ENCODE measurements at regions not wholly inside any gene's neighbourhood (a gene's known extent, or its start where the extent isn't known, plus 50 kb on each side); places are given as distances from the start of the nearest gene placed in this dataset.

GRCh38 chr4:62865261-62865660 is 1544.0 kb downstream of the TECRL start:
- DNase-seq, result no peak

GRCh38 chr4:62849696-62850095 is 1559.6 kb downstream of the TECRL start:
- no peak for DNase-seq

- no peak for DNase-seq
These were observed 1573.6 kb downstream of the TECRL start for GRCh38 chr4:62835631-62836030.

- no peak for DNase-seq
These were observed 1586.9 kb downstream of the TECRL start for GRCh38 chr4:62822306-62822705.

GRCh38 chr4:62816566-62816965 is 1592.7 kb downstream of the TECRL start:
- no peak for DNase-seq

- DNase-seq, result no peak
These were observed 1594.7 kb downstream of the TECRL start for GRCh38 chr4:62814510-62815047.

- no peak for DNase-seq
These were observed 1602.4 kb downstream of the TECRL start for GRCh38 chr4:62806816-62807215.

- DNase-seq, result no peak
These were observed 1603.9 kb downstream of the ADGRL3 start for GRCh38 chr4:62804075-62804474.

GRCh38 chr4:62797221-62797620 is 1597.1 kb downstream of the ADGRL3 start:
- DNase-seq, result no peak

GRCh38 chr4:62791386-62791785 is 1591.3 kb downstream of the ADGRL3 start:
- DNase-seq, result no peak

GRCh38 chr4:62771983-62772557 is 1571.9 kb downstream of the ADGRL3 start:
- DNase-seq, result no peak

- no peak for DNase-seq
These were observed 1540.2 kb downstream of the ADGRL3 start for GRCh38 chr4:62740296-62740695.

GRCh38 chr4:62717154-62717553 is 1517.0 kb downstream of the ADGRL3 start:
- DNase-seq, result no peak

- DNase-seq, result no peak
These were observed 1511.4 kb downstream of the ADGRL3 start for GRCh38 chr4:62711575-62711974.

GRCh38 chr4:62709618-62710252 is 1509.6 kb downstream of the ADGRL3 start:
- DNase-seq, result no peak

- DNase-seq, result no peak
These were observed 1506.3 kb downstream of the ADGRL3 start for GRCh38 chr4:62706423-62706822.

GRCh38 chr4:62683799-62684566 is 1483.9 kb downstream of the ADGRL3 start:
- no peak for DNase-seq

GRCh38 chr4:62676962-62677361 is 1476.8 kb downstream of the ADGRL3 start:
- no peak for DNase-seq

- no peak for DNase-seq
These were observed 1470.4 kb downstream of the ADGRL3 start for GRCh38 chr4:62670514-62670913.

GRCh38 chr4:62661821-62662220 is 1461.7 kb downstream of the ADGRL3 start:
- no peak for DNase-seq

- no peak for DNase-seq
These were observed 1455.9 kb downstream of the ADGRL3 start for GRCh38 chr4:62656006-62656405.

- no peak for DNase-seq
These were observed 1444.2 kb downstream of the ADGRL3 start for GRCh38 chr4:62644372-62644771.

GRCh38 chr4:62640296-62640695 is 1440.2 kb downstream of the ADGRL3 start:
- DNase-seq, result no peak

- DNase-seq, result no peak
These were observed 1427.5 kb downstream of the ADGRL3 start for GRCh38 chr4:62627671-62628070.
